ENCODE measurements at regions not wholly inside any gene's neighbourhood (a gene's known extent, or its start where the extent isn't known, plus 50 kb on each side); places are given as distances from the start of the nearest gene placed in this dataset.

DNA sequence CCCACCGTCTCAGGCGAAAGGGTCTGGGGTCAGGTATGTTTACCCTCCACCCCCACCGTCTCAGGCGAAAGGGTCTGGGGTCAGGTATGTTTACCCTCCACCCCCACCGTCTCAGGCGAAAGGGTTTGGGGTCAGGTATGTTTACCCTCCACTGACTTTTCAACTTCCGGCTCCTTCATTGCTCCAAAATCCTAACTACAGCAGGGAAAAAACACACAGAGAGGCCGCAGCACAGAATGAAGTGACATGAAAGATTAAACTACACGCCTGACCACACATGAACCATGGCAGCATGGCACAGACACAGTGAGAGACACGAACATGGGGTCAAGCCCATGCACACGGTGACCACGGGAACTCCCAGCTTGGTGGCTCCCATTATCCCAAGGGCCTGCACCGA lies 634.9 kb upstream of the B3GAT1 start:
- TF ChIP-seq, protein P1, sequence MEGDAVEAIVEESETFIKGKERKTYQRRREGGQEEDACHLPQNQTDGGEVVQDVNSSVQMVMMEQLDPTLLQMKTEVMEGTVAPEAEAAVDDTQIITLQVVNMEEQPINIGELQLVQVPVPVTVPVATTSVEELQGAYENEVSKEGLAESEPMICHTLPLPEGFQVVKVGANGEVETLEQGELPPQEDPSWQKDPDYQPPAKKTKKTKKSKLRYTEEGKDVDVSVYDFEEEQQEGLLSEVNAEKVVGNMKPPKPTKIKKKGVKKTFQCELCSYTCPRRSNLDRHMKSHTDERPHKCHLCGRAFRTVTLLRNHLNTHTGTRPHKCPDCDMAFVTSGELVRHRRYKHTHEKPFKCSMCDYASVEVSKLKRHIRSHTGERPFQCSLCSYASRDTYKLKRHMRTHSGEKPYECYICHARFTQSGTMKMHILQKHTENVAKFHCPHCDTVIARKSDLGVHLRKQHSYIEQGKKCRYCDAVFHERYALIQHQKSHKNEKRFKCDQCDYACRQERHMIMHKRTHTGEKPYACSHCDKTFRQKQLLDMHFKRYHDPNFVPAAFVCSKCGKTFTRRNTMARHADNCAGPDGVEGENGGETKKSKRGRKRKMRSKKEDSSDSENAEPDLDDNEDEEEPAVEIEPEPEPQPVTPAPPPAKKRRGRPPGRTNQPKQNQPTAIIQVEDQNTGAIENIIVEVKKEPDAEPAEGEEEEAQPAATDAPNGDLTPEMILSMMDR (tag by site-specific recombination; IDR thresholded peaks at IDR 0.05), result no peak
- TF ChIP-seq, protein P2, sequence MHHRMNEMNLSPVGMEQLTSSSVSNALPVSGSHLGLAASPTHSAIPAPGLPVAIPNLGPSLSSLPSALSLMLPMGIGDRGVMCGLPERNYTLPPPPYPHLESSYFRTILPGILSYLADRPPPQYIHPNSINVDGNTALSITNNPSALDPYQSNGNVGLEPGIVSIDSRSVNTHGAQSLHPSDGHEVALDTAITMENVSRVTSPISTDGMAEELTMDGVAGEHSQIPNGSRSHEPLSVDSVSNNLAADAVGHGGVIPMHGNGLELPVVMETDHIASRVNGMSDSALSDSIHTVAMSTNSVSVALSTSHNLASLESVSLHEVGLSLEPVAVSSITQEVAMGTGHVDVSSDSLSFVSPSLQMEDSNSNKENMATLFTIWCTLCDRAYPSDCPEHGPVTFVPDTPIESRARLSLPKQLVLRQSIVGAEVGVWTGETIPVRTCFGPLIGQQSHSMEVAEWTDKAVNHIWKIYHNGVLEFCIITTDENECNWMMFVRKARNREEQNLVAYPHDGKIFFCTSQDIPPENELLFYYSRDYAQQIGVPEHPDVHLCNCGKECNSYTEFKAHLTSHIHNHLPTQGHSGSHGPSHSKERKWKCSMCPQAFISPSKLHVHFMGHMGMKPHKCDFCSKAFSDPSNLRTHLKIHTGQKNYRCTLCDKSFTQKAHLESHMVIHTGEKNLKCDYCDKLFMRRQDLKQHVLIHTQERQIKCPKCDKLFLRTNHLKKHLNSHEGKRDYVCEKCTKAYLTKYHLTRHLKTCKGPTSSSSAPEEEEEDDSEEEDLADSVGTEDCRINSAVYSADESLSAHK (tag by site-specific recombination; IDR thresholded peaks at IDR 0.05), result no peak
- TF ChIP-seq ZBTB21 (tag by site-specific recombination; IDR thresholded peaks at IDR 0.05) (no peak), ZFP37 (tag by site-specific recombination; IDR thresholded peaks at IDR 0.05) (no peak), ZNF777 (tag by site-specific recombination; IDR thresholded peaks at IDR 0.05; ENCODE audit: borderline replicate concordance) (no peak), ZNF302 (tag by site-specific recombination; IDR thresholded peaks at IDR 0.05; ENCODE audit: low read depth) (no peak), ZNF292 (tag by site-specific recombination; IDR thresholded peaks at IDR 0.05; ENCODE audit: borderline replicate concordance, low read depth) (no peak)
- TF ChIP-seq, protein P3, sequence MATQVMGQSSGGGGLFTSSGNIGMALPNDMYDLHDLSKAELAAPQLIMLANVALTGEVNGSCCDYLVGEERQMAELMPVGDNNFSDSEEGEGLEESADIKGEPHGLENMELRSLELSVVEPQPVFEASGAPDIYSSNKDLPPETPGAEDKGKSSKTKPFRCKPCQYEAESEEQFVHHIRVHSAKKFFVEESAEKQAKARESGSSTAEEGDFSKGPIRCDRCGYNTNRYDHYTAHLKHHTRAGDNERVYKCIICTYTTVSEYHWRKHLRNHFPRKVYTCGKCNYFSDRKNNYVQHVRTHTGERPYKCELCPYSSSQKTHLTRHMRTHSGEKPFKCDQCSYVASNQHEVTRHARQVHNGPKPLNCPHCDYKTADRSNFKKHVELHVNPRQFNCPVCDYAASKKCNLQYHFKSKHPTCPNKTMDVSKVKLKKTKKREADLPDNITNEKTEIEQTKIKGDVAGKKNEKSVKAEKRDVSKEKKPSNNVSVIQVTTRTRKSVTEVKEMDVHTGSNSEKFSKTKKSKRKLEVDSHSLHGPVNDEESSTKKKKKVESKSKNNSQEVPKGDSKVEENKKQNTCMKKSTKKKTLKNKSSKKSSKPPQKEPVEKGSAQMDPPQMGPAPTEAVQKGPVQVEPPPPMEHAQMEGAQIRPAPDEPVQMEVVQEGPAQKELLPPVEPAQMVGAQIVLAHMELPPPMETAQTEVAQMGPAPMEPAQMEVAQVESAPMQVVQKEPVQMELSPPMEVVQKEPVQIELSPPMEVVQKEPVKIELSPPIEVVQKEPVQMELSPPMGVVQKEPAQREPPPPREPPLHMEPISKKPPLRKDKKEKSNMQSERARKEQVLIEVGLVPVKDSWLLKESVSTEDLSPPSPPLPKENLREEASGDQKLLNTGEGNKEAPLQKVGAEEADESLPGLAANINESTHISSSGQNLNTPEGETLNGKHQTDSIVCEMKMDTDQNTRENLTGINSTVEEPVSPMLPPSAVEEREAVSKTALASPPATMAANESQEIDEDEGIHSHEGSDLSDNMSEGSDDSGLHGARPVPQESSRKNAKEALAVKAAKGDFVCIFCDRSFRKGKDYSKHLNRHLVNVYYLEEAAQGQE (tag by site-specific recombination; IDR thresholded peaks at IDR 0.05), result no peak

Measured in HEK293 (cell line).